ENCODE measurements at regions not wholly inside any gene's neighbourhood (a gene's known extent, or its start where the extent isn't known, plus 50 kb on each side); places are given as distances from the start of the nearest gene placed in this dataset.

DNA sequence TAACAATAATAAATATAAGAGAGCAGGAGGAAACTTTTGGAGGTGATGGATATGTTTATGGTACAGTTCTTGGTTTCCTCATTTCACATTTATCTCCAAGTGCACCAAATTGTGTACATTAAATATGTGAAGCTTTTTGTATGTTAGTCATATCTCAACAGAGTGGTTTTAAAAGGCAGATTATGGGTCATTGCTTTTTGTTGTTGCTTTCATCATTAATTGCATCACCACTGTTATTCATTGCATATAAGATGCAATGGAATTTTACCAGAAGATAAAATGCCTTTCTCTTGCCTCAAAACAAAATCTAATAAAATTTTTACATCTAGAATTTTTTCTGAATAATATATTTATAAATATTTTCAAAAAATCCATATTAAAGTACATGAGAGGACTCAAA, 1198.9 kb upstream of the GBE1 start:
- no peaks in the 10 kb centered on the region for H3K9me3 ChIP-seq
- DNase-seq = no peak
- H3K36me3 ChIP-seq (ENCODE audit: low read depth, missing control alignments) = no peaks in the 10 kb centered on the region
- intact Hi-C loops (cut with DNase I; ENCODE audit: low total_unique reads) = no loop called here
- TF ChIP-seq, protein P1, sequence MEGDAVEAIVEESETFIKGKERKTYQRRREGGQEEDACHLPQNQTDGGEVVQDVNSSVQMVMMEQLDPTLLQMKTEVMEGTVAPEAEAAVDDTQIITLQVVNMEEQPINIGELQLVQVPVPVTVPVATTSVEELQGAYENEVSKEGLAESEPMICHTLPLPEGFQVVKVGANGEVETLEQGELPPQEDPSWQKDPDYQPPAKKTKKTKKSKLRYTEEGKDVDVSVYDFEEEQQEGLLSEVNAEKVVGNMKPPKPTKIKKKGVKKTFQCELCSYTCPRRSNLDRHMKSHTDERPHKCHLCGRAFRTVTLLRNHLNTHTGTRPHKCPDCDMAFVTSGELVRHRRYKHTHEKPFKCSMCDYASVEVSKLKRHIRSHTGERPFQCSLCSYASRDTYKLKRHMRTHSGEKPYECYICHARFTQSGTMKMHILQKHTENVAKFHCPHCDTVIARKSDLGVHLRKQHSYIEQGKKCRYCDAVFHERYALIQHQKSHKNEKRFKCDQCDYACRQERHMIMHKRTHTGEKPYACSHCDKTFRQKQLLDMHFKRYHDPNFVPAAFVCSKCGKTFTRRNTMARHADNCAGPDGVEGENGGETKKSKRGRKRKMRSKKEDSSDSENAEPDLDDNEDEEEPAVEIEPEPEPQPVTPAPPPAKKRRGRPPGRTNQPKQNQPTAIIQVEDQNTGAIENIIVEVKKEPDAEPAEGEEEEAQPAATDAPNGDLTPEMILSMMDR (IDR thresholded peaks at IDR 0.05) = no peak
- no peak for TF ChIP-seq POLR2A (IDR thresholded peaks at IDR 0.05)
- H3K4me3 ChIP-seq = no peak overlapping the region
- no peak overlapping the region for H3K27ac ChIP-seq
- H3K4me1 ChIP-seq = no peaks in the 10 kb centered on the region
- no peaks in the 10 kb centered on the region for H3K27me3 ChIP-seq

DNA sequence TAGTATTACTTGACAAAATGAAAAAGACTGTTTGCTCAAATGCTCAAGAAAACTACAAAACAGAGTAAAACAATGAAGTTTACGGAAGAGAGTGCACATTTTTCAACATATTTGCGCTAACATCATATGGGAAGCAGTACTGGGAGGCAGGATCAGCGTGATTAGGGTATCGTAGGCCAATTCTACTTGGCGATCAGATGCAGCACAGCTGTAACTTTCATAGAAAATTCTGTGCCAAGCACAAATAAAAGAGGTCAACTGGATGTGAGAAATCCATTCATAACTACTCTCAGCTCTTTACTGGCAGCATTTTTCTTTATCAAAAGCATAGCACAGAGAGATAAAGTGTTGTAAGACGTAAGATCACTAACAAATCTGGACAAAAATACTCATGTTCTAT, 1196.3 kb upstream of the GBE1 start:
- Histone ChIP-seq H3K27ac (no peak overlapping the region), H3K9me3 (no peaks in the 10 kb centered on the region), H3K4me3 (no peak overlapping the region), H3K36me3 (ENCODE audit: low read depth, missing control alignments) (no peaks in the 10 kb centered on the region), H3K27me3 (no peaks in the 10 kb centered on the region), H3K4me1 (no peaks in the 10 kb centered on the region)
- intact Hi-C loops (cut with DNase I; ENCODE audit: low total_unique reads) = no loop called here
- no peak for TF ChIP-seq POLR2A (IDR thresholded peaks at IDR 0.05)
- TF ChIP-seq, protein P1 (IDR thresholded peaks at IDR 0.05) = no peak
- no peak for DNase-seq
- 52 to 53% methylated on average over 6 of the region's 6 CpGs for WGBS, 2 donors

DNA sequence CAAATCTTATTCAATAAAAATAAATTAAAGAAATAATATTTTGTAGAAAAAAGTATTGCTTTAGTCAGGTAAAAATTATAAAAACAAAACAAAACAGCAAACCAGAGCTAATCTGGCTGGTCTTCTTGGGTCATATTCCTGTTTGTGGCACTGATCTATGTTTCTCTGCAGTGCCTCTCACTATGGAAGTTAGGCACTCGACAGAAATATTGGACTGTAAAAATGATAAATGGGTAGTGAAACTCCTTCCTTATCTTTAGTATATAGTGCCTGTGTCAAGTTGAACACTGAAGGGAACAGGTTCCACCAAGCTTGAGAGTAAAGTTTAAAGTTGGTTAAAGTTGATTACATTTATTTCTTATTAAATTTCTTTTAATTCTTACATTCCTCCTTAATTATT, 1195.6 kb upstream of the GBE1 start:
- DNase-seq = no peak
- no peak for TF ChIP-seq POLR2A (IDR thresholded peaks at IDR 0.05)
- TF ChIP-seq, protein P1 (IDR thresholded peaks at IDR 0.05) = no peak
- 26 to 42% methylated on average over 1 of the region's 1 CpG for WGBS, 2 donors

DNA sequence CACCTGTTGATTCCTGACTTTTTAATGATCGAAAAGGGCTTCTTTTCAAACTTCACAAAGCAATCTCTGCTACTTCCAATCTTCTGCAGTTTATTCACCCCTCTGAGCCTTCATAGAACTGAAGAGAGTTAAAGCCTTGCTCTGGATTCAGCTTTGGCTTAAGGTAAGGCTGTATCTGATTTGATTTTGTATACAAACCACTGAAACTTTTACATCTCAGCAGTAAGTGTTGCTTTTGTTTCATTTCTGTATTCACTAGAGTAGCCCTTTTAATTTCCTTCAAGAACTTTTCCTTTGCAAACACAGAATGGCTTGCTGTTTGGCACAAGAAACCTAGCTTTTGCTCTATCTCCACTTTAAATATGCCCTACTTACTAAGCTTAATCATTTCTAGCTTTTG, 1193.0 kb upstream of the GBE1 start:
- intact Hi-C loops (cut with DNase I; ENCODE audit: low total_unique reads) = no loop called here
- no peak for TF ChIP-seq POLR2A (IDR thresholded peaks at IDR 0.05)
- TF ChIP-seq, protein P1 (IDR thresholded peaks at IDR 0.05) = no peak
- 94 to 97% methylated on average over 1 of the region's 1 CpG for WGBS, 2 donors

More for the DNA sequence above, 1195.6 kb upstream of the GBE1 start:
- Histone ChIP-seq H3K27ac (no peak overlapping the region), H3K36me3 (ENCODE audit: low read depth, missing control alignments) (no peaks in the 10 kb centered on the region), H3K4me3 (no peak overlapping the region), H3K9me3 (no peaks in the 10 kb centered on the region), H3K4me1 (no peaks in the 10 kb centered on the region), H3K27me3 (no peaks in the 10 kb centered on the region)
- intact Hi-C loops (cut with DNase I; ENCODE audit: low total_unique reads) = no loop called here

DNA sequence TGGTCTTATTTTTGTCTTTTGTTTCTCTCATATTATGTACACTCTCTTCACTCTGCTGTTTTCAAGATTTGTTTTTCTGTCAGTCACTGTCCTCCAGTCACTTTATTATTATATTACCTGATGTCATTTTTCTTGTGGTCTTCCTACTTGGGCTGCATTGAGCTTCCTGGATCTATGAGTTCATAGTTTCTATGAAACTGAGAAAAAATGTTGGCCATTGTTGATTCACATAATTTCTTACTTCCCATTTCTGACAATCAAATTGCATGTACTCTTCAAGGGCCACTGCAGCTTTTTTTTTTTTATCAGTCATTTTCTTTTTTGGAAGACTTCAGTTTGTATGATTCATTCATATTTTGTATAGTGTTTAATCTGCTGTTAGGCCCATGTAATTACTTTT, 1180.6 kb upstream of the GBE1 start:
- H3K36me3 ChIP-seq (ENCODE audit: low read depth, missing control alignments) = no peaks in the 10 kb centered on the region
- no peaks in the 10 kb centered on the region for H3K4me1 ChIP-seq
- H3K9me3 ChIP-seq = no peaks in the 10 kb centered on the region
- intact Hi-C loops (cut with DNase I; ENCODE audit: low total_unique reads) = no loop called here
- no peaks in the 10 kb centered on the region for H3K27me3 ChIP-seq
- H3K27ac ChIP-seq = no peak overlapping the region
- H3K4me3 ChIP-seq = no peak overlapping the region
- DNase-seq = no peak
- TF ChIP-seq, protein P1 (IDR thresholded peaks at IDR 0.05) = no peak
- TF ChIP-seq POLR2A (IDR thresholded peaks at IDR 0.05) = no peak

More for the DNA sequence above, 1193.0 kb upstream of the GBE1 start:
- H3K9me3 ChIP-seq = no peaks in the 10 kb centered on the region
- no peak overlapping the region for H3K27ac ChIP-seq
- DNase-seq = no peak
- no peaks in the 10 kb centered on the region for H3K27me3 ChIP-seq
- H3K4me3 ChIP-seq = no peak overlapping the region
- no peaks in the 10 kb centered on the region for H3K4me1 ChIP-seq
- no peaks in the 10 kb centered on the region for H3K36me3 ChIP-seq (ENCODE audit: low read depth, missing control alignments)

All from testis (tissue), 2 donors.